NCI-H82 treated with DMSO at 0.1 percent for 48 hours (cell line): ENCODE measurements at regions not wholly inside any gene's neighbourhood (a gene's known extent, or its start where the extent isn't known, plus 50 kb on each side); places are given as distances from the start of the nearest gene placed in this dataset.
A peak's percentile ranks its signal among the peaks of the same experiment; 100 is the strongest.

Experiments used
- DNase-seq: peaks from one replicate; lab custom pipeline; 2025; ENCODE audit not compliant: unreplicated experiment; lab: John Stamatoyannopoulos, UW

GRCh38 chr2:6759689-6760088 is 106.0 kb downstream of the CMPK2 start:
- DNase-seq, result no peak

DNA sequence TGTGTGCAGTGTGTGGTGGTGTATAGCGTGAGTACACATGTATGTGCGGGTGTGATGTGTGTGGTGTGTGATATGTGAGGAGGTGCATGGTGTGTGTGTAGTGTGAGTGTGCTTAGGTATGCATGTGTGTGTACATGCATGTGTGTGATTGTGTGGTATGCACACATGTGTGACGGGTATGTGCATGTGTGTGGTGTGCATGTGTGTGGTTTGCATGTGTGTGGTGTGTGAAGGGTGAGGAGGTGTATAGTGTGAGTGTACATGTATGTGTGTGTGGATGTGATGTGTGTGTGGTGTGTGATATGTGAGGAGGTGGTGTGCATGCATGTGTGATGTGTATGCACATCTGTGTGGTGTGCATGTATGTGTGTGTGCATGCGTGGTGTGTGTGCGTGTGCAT is 105.6 kb downstream of the CMPK2 start:
- DNase-seq, result no peak

- DNase-seq, result no peak
Observed at GRCh38 chr2:6764968-6765723, 100.6 kb downstream of the CMPK2 start.

DNA sequence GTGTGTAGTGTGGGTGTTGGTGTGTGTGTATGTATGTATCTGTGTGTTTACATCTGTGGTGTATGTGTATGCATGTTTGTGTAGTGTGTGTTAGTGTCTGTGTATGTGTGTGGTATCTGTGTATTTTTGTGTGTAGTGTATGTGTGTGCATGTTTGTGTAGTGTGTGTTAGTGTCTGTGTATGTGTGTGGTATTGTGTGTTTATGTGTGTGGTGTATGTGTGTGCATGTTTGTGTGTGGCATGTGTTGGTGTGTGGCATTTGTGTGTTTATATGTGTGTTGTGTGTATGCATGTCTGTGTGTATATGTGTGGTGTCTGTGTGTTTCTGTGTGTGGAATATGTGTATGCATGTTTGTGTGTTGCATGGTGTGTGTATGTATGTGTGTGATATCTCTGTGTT is 96.4 kb downstream of the CMPK2 start:
- DNase-seq, result no peak

GRCh38 chr2:6770006-6770405 is 95.7 kb downstream of the CMPK2 start:
- no peak for DNase-seq

DNA sequence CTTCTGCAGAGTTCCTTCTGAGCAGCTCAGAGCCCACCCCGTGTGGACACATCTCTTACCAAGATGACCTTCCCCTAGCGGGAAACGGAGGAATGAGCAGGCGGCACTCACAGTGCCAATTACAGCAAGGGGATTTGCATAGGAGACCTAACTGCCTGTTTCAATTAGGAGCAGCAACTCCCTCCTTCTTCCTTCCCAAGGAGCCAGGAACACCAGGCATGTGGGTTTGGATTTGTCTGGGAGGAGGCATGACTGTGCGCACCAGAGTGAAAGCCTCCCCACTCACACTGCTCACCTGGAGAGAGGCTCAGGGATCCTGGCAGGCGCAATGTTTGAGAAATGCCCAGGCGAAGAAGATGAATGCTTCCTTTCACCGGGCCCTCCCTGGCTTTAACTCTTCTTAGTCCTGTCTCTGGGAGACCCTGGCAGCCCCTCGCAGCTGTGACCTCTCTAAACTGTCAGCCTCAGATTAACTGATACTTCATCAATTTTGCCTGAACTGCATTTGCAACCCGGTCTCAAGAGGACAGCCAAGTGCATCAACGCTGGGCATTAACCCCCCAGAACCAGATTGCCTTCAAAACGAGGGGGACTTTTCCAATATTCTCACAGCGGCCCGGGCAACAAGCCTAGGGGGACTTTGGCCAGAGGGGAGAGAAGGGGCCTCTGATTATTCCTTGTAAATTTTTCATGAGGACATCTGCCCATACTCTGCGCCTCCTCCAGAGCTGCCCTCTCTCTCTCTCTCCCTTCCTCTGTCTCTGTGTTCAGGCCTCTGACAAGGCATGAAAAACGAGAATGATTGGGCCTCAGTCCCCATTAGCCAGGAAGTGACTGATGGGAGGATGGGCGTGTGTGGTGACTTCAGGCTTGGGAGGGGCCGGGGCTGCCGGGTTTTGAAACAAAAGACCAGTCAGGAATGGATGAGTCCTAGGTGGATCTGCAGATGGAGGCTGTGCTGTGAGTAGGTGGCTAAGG is 93.8 kb downstream of the CMPK2 start:
- peak; percentile 21 for DNase-seq

- peak; percentile 72 for DNase-seq
Observed at GRCh38 chr2:6773007-6773693, 92.6 kb downstream of the CMPK2 start.

- DNase-seq, result no peak
Observed at GRCh38 chr2:6773694-6774044, 92.0 kb downstream of the CMPK2 start.

DNA sequence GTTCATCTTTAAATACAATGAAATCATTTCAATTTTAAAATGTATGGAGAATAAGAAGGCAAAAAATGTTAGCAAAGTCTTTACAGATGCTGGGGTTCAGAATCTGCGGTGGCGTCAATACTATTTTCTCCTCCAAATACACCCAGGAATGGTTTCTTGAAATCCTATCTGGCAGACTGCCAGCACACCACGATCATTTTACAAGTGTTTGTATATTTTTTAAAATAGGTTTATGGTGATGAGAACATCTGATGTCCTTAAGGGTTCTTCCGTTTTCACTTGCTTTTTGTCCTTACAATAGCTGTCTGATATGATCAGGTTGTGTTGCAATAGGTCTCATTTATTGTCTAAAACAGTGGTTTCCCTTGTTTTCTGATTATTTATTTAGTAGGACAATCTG is 89.6 kb downstream of the CMPK2 start:
- no peak for DNase-seq

DNA sequence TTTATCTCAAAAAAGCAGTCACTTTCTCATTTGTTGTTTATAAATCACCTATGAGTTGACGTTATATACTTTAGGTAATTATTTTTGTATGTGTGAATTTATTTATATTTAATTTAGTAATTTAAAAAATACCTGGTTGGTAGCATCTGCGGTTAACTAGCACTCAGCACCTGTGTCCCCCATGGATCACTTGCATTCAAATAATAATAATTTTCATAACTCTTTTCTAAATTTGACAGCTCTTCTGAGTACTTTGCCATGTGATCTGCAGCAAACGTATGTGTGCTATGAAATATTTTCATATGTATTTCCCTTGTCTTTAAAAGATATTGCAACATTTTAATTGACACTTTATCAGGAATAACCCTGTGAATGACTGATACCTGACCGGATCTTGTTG is 88.1 kb downstream of the CMPK2 start:
- no peak for DNase-seq

DNA sequence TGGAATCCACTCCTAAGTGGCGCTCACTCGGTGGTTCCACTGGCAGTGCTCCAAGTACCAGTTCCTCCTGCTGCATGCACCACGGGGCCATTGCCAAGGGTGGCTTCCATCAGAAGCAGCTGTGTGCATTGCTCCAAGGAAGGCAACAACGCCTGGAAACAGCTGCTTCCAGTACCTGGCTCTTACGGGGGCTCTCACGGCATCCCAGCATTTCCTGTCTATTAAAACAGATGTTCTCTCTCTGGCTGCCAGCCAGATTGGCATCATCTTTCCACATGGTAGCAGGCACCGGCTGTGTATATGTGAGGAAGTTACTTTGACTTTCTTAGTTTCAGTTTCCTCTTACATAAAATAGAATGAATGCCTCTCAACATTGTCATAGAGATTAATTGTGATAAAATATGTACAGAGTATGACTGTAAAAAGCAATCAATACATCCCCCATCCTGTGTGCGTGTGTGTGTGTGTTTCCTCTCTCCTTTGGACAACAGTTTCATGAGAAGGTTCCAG is 84.9 kb downstream of the CMPK2 start:
- no peak for DNase-seq

DNA sequence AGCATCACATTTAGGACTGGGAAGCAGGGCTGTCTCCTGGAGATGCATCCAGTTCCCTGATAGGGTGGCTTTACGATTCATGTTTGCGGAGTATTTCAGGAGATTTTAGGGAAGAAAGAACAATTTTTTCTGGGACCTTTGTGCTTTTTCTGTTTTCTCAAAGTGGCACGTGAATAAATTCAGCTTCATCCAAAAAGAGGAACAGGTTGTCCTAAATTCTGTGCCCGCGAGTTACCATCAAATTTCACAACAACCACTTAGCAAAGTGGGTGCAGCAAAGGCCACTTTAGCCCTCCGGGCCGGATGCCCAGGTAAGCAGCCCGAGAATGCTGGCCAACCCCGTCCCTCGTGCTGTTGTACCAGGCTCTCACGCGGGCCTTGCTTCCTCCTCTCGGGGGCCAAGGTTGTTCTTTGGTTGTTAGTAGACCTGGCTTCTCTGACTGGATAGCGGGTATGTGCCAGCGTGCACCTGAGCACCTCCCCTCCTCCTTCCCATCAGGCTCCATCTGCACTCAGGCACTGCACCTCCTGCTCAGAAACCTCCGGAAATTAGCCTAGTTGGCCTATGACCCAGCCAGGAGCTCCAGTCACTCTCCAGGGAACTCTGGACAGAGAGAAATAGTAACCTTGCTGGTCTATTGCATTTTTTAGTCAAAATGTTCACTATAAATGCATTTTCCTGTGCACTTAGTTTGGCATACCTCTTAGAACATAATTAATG is 83.0 kb downstream of the CMPK2 start:
- no peak for DNase-seq

GRCh38 chr2:6783238-6783614 is 82.5 kb downstream of the CMPK2 start:
- DNase-seq, result no peak

DNA sequence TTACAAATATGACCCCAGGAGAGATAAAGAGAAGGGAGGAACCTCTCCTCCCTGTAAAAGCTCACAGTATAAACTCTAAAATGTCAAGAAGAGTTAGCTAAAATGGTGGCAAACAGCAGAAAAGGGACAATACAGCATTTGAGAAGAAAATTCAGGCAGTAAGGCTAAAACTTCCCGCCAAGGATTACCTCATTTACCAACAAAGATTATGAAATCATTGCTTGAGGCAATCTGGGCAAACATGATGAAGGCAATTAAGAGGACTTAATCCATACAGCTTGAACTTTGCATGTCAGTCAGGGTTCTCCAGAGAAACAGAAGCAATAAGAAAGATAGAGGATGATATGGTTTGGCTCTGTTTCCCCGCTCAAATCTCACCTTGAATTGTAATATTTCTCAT is 81.4 kb downstream of the CMPK2 start:
- no peak for DNase-seq

DNA sequence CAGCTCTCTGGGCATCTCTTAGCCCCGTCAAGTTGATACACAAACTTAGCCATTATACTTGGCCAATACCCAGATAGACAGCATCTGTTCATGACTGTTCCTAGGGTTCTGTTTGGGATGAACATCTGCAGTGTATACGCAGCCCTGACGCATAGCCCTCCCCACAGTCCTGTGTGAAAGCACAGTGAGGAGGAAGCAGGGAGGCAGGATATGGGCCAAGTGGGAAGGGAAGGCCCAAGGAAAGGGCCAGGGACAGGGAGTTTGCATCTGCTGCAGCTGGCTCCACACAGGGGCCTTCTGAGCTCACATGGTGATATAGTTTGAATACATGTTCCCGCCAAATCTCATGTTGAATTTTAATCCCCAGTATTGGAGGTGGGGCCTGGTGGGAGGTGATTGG is 80.2 kb downstream of the CMPK2 start:
- DNase-seq, result no peak

DNA sequence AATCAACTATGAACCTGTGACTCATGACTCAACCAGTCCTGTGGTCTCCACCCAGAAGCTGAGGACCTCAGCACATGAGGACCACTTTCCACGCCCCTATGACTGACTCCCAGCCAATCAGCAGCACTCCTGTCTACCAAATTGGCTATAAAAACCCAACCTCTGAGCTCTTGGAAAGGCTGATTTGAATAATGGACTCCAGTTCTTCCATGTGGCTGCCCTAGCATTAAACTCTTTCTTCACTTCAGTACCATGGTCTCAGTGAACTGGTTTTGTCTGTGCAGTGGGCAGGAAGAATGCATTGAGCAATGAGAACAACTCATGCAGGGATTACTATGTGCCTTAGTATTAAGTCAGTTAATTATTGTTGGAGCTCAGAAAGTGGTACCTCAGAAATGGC is 78.3 kb downstream of the CMPK2 start:
- no peak for DNase-seq

DNA sequence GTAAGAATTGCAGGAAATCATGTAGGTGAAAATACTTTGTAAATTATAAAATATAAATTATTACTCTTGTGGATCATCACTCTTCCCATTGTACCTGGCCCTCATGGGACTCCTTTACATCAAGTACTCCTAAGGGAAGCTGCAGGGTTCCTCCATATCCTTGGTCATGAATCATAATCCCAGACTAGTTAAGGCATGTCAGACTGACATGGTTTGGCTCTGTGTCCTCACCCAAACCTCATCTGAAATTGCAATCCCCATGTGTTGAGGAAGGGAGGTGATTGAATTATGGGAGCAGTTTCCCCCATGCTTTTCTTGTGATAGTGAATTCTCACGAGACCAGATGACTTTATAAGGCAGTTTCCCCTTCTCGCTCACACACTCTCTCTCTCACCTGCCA is 77.1 kb downstream of the CMPK2 start:
- no peak for DNase-seq

- DNase-seq, result no peak
Observed at GRCh38 chr2:6789559-6790138, 76.1 kb downstream of the CMPK2 start.

DNA sequence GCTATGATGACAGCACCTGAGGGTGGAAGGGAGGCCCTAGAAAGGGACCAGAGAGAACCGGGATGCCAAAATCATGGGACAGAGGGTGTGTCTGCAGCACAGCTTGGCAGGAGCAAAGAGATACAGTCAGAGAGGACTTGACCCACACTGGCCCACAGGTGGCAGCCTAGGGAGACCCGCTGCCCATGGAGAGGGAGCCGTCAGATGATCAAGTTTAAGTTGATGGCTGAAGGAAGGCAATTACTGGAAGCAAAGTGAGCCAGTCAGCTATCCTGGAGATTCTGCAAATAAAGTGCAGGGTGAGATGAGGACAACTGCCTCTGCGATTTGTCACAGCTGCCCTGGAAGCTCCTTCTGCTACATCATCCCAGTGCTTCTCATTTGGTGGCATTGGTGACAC is 74.0 kb downstream of the CMPK2 start:
- no peak for DNase-seq

- no peak for DNase-seq
Observed at GRCh38 chr2:6792883-6793282, 72.8 kb downstream of the CMPK2 start.

GRCh38 chr2:6793371-6793770 is 72.3 kb downstream of the CMPK2 start:
- no peak for DNase-seq
